NB4 (cell line): ENCODE measurements at regions not wholly inside any gene's neighbourhood (a gene's known extent, or its start where the extent isn't known, plus 50 kb on each side); places are given as distances from the start of the nearest gene placed in this dataset.
A peak's percentile ranks its signal among the peaks of the same experiment; 100 is the strongest.
"Not testable (repeated sequence)": the region's sequence is repeated elsewhere in the genome, so short reads cannot be mapped to it uniquely, and the experiment has no call there.

Experiments
- DNase-seq: peaks from one replicate; pipeline ENCODE4 v3.0.0; 2010; ENCODE audit warnings: low read depth
- H3K4me3 ChIP-seq: one replicate; pipeline ENCODE4 v1.5.1; 2011; ENCODE audit warnings: mild to moderate bottlenecking, low read depth, low read length, moderate library complexity

GRCh38 chr7:149930374-149931068 is 56.8 kb downstream of the ATP6V0E2 start:
- not testable (repeated sequence) for DNase-seq, H3K4me3 ChIP-seq

DNA sequence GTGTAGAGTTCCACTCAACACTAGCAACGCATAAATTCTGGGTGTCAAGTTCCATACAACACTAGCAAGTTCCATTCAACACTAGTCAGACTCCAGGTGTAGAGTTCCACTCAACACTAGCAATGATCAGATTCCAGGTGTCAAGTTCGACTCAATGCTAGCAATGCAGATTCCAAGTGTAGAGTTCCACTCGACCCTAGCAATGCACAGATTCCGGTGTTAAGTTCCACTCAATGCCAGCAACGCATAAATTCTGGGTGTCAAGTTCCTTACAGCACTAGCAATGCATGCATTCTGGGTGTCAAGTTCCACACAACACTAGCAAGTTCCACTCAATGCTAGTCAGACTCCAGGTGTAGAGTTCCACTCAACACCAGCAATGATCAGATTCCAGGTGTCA is 60.0 kb downstream of the ATP6V0E2 start:
- H3K4me3 ChIP-seq, DNase-seq: not testable (repeated sequence)

DNA sequence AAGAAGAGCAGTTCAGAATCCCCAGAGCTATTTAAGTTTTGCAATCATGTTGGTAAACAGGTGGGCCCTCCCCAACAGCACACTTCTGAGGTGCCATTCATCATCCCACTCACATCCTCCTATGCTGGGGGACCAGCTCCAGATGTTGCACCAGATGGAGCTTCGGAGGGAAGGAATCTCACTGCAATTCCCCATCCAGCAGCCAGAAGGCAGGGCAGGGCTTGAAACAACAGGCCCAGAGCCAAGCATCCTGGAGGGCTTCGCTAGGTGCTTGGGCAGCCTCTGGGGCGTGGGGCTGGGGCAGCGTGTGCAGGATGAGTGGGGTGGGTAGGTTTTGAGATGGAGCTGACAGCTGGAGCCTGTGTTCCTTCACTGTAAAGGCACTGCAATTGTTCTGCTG is 73.6 kb downstream of the ATP6V0E2 start:
- H3K4me3 ChIP-seq, DNase-seq: not testable (repeated sequence)

GRCh38 chr7:149948444-149948843 is 74.7 kb downstream of the ATP6V0E2 start:
- not testable (repeated sequence) for DNase-seq

DNA sequence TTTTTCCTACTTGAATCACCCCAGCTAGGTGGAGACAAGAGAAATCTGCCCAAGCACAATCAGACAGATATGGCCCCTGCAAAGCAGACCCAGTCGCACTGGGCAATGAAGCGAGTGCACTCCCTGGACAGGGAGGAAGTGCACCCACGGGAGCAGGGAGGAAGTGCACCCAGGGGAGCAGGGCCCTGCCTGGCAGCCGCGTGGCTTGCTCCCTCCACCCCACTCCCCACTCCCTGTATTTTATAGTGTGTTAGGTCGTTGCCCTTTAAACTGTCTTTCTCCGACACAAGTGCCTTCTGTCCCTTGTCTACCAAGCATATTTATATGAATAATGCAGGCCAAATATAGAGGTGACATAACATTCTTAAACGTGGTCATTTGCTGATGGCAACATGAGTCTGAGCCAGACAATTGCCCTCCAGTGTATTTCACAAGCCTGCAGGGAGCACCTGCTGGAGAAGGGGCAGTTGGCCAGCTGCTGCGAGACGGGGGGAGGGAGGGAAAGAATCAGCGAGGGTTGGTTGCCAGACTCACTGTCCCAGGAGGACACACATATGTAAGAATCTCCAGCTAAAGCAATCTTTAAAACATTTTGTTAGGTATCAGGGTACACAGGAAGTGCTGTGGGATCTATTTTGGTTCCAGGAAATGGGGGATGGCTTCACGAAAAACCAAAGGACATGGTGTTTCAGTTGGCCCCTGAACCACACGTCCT is 76.3 kb downstream of the ATP6V0E2 start:
- not testable (repeated sequence) for H3K4me3 ChIP-seq
- peak; percentile 93 for DNase-seq

More at GRCh38 chr7:149948444-149948843, 74.7 kb downstream of the ATP6V0E2 start:
- H3K4me3 ChIP-seq, result not testable (repeated sequence)

DNA sequence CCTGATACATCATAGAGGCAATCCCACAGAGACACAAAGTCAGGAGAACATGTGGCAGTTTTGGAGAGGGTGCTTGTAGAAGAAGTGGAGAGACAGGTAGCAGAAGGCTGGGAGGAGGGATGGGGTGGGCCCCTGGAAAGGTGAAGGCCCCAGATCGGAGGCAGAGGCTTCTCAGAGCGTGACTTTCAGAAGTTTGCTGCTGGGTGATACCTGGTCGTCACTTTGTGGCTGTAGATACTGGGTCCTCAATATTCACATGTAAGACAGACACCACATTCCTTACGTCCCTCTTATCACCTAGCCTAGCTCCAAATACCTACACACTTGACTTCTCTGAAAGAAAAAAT is 76.8 kb downstream of the ATP6V0E2 start:
- H3K4me3 ChIP-seq, DNase-seq: not testable (repeated sequence)

DNA sequence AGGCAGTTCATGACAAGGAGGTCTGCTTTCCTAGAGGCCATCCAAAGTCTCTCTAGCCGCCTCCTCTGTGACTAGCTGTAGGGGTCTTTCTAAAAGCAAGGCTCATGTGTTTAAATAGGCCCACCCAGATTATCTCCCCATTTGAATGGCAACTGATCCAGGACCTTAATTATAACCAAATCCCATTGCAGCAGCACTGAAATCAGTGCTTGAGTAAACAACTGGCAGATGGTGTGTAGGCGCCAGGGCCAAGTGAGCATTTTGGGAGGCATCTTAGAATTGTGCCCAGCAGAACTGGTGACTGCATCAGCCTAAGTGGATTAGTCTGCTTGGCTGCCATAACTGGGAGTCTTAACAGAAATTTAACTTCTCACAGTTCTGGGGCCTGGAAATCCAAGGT is 77.8 kb downstream of the ATP6V0E2 start:
- DNase-seq, result not testable (repeated sequence)

DNA sequence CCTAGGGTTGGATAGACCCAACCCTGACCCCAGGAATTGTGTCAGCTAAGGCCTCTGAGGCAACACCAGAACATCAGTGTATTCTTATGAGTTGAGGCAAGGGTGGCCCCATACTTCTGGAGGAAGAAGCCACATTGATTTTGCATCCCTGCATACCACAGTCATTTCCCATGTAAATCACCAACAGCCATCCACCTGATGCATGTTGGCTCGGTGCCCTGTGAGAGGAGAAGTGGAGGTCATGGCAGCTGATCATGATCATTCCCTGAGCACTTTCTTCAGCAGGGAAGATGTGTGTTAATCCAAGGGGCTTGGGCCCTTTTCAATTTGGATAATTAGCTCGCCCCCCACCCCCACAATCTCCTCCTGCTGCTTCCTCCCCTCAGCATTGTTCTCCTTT is 85.1 kb downstream of the ATP6V0E2 start:
- DNase-seq, H3K4me3 ChIP-seq: not testable (repeated sequence)

More for the DNA sequence above, 77.8 kb downstream of the ATP6V0E2 start:
- not testable (repeated sequence) for H3K4me3 ChIP-seq

DNA sequence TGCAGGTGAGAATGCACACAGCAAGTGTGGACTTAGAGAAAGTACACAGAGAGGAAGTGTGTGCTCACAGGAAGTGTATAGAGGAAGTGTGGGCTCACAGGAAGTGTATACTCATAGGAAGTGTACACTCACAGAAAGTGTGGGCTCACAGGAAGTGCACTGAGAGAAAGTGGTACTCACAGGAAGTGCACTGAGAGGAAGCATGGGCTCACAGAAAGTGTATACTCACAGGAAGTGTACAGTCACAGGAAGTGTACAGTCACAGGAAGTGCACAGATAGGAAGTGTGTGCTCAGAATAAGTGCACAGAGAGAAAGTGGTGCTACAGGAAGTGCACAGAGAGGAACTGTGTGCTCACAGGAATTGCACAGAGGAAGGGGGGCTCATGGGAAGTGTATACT is 87.1 kb downstream of the ATP6V0E2 start:
- peak; percentile 36 for DNase-seq
- H3K4me3 ChIP-seq, result not testable (repeated sequence)

DNA sequence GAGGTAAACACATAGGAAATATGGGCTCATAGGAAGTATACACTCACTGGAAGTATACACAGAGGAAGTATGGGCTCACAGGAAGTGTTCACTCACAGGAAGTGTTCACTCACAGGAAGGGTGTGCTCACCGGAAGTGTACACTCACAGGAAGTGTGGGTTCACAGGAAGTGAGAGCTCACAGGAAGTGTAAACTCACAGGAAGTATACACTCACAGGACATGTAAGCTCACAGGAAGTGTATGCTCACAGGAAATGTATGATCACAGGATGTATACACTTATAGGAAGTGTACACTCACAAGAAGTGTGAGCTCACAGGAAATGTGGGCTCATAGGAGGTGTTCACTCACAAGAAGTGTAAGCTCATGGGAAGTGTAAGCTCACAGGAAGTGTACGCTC is 88.1 kb downstream of the ATP6V0E2 start:
- not testable (repeated sequence) for H3K4me3 ChIP-seq, DNase-seq

DNA sequence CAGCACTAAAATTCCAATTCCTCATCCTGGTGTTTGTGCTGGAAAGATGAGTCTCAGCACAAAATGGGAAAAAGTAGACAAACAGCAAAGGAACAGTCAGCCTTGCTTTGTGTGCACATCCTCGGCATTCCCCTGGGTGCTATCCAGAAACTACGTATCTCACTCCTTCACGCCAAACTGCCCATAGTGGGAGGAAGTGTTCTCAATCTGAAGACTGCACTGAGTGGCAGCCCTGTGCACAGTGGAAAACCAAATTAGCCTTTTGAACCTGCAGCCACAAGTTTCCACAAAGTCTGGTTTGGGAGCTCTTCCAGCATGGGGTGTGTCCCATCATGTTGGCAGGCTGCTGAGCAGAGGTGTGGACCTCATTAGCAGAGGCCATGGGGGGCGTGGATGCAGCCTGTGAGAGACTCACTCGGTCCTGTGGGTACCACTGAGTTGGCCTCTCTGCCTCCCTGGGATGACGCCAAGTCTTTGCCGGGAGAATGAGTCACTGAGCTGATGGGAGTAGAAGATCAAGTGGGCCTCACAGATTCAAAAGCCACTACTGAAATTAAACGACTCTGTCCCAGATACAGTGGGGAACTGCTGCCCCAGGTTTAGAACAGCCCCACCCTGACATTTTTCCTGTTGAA is 89.0 kb downstream of the ATP6V0E2 start:
- not testable (repeated sequence) for H3K4me3 ChIP-seq, DNase-seq

- not testable (repeated sequence) for DNase-seq, H3K4me3 ChIP-seq
These were observed 90.2 kb downstream of the ATP6V0E2 start for GRCh38 chr7:149963985-149964384.

GRCh38 chr7:149966444-149966843 is 92.7 kb downstream of the ATP6V0E2 start:
- peak; percentile 17 for DNase-seq
- not testable (repeated sequence) for H3K4me3 ChIP-seq

GRCh38 chr7:149972977-149973376 is 99.2 kb downstream of the ATP6V0E2 start:
- DNase-seq, H3K4me3 ChIP-seq: not testable (repeated sequence)

DNA sequence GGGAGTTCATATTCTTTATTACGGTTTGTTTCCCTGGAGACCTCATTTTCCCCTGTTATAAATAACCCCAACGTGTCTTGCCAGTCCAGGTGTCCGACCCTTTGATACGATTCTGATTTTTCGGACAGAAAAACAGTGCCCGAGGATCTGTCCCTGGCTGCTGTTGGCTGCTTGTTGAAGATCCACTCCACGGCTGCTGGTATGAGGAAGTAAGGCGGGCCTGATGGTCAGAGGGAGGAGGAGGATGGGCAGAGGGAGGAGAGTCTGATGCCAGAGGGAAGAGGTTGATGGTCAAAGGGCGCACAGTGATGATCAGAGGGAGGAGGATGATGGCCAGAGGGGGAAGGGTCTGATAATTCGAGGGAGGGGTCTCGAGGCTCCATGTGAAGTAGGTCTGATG is 99.9 kb downstream of the ATP6V0E2 start:
- not testable (repeated sequence) for H3K4me3 ChIP-seq, DNase-seq

DNA sequence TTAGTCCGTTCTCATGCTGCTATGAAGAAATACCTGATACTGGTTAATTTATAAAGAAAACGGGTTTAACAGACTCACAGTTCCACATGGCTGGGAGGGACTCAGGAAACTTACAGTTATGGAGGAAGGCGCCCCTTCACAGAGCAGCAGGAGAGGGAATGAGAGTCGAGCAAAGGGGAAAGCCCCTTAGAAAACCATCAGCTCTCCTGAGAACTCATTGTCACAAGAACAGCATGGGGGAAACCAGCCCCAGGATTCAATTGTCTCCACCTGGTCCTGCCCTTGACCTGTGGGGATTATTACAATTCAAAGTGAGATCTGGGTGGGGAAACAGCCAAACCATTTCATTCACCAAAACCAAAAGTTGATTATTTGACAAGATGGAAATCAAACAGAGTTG is 101.8 kb downstream of the ATP6V0E2 start:
- not testable (repeated sequence) for DNase-seq, H3K4me3 ChIP-seq

GRCh38 chr7:149978537-149978936 is 104.8 kb downstream of the ATP6V0E2 start:
- not testable (repeated sequence) for DNase-seq, H3K4me3 ChIP-seq

DNA sequence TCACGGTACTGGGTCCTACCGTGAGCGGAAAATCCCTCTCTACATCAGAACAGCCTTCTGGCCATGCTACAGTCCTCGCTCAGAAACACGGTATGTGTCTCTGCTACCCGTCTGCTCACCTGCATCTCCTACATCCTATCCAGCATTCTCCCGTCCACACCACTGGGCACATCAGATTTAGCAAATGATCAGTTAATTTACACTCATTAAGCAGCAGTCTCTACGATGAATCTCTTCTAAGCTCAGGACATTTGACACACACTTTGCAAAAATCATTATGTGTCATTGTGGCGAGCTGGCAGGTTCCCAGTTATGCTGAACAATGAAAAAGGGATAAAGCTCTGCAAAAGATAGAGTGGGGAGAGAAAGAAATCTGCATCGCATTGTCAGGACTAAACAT is 105.2 kb downstream of the ATP6V0E2 start:
- not testable (repeated sequence) for H3K4me3 ChIP-seq, DNase-seq

DNA sequence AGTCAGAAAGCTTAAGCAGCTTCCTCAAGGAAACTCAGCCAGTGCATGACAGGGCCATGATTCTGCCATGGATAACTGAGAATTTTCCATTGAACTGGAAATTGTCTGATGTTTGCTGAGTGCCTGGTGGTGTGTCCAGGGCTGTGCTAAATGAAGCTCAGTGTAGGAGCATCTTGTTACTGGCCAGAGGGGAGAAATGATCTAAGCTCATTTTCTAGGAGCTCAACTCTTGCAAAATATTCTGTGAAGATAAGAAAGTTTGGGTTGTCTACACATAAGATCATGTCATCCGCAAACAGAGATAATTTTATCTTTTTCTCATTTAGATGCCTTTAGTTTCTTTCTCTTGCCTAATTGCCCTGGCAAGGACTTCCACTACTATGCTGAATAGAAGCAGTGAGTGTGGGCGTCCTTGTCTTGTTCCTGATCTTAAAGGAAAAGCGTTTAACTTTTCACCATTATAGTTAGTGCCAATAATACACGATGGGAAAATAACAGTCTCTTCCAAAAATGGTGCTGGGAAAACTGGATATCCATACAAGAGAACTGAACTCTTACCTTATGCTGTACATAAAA is 108.9 kb downstream of the ATP6V0E2 start:
- H3K4me3 ChIP-seq, DNase-seq: not testable (repeated sequence)

DNA sequence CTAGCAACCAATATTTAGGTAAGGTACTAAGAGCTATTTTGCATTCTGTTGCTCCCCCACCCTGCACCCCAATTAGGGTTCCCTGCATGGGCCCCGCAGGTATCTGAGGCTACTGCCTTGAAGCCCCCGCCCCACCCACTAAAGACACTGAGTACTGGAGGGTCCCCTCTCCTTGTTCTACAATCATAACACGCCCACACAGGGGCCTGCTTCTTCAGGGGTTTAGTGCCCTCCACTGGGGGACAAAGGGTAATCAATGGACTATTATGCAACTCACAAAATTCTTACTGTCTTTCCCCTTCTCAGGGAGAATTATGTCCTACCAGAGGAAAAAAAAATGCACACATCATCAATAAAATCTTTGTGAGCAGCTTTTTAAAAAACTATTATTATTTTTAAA is 113.1 kb downstream of the ATP6V0E2 start:
- not testable (repeated sequence) for H3K4me3 ChIP-seq, DNase-seq
